NCI-H446 (cell line): ENCODE measurements at regions not wholly inside any gene's neighbourhood (a gene's known extent, or its start where the extent isn't known, plus 50 kb on each side); places are given as distances from the start of the nearest gene placed in this dataset.
A peak's percentile ranks its signal among the peaks of the same experiment; 100 is the strongest.
"Not testable (repeated sequence)": the region's sequence is repeated elsewhere in the genome, so short reads cannot be mapped to it uniquely, and the experiment has no call there.

Experiments
- DNase-seq, 2 experiments: peaks; one replicate each; lab custom pipeline; 2025; lab: John Stamatoyannopoulos, UW

DNA sequence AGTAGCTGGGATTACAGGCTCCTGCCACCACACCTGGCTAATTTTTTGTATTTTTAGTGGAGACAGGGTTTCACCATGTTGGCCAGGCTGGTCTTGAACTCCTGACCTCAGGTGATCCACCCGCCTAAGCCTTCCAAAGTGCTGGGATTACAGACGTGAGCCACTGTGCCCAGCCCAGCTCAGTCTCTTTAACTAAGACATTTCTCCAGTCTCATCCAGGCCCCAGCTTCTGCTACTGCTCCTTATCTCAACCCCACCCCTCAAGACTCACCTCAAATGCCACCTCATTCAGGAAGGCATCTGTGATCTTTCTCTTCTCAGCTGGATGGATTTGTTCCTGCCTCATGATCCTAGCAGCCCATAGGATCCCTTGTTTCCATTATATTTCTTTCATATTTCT, 85.9 kb upstream of the GRAMD1B start:
- not testable (repeated sequence) for DNase-seq

DNA sequence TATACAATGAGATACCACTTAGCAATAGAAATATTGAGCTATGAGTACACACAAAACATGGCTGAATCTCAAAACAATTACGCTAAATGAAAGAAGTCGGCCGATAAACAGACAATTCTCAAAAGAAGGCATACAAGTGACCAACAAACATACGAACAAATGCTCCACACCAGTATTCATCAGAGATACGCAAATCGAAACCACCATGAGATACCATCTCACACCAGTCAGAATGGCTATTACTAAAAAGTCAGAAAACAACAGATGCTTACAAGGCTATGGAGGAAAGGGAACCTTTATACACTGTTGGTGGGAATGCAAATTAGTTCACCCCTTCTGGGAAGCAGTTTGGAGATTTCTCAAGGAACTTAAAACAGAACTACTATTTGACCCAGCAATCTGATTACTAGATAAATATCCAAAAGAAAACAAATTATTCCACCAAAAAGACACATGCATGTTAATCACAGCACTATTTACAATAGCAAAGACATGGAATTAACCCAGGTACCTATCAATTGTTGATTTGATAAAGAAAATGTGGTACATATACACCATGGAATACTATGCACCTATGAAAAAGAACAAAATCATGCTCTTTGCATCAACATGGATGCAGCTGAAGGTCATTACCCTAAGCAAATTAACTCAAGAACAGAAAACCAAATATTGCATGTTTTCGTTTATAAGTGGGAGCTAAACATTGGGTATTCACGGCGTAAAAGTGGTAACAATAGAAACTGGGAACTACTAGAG, 90.9 kb upstream of the GRAMD1B start:
- no peak for DNase-seq

DNA sequence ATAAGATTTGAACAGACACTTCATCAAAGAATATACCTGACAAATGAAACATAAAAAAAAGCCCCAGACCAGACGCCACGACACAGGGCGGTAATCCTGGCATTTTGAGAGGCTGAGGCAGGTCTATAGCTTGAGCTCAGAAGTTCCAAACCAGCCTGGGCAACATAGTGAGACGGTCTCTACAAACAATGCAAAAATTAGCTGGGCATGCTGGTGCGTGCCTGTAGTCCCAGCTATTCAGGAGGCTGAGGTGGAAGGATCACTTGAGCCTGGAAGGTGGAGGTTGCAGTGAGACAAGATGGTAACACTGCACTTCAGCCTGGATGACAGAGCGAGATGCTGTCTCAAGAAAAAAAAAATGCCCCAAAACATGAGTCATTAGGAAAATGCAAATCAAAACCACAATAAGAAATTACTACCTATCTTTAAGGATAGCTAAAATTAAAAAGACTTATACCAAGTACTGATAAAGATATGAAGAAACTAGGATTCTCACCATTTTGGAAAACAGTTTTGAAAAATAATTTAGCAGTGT, 91.7 kb upstream of the GRAMD1B start:
- DNase-seq, result no peak

DNA sequence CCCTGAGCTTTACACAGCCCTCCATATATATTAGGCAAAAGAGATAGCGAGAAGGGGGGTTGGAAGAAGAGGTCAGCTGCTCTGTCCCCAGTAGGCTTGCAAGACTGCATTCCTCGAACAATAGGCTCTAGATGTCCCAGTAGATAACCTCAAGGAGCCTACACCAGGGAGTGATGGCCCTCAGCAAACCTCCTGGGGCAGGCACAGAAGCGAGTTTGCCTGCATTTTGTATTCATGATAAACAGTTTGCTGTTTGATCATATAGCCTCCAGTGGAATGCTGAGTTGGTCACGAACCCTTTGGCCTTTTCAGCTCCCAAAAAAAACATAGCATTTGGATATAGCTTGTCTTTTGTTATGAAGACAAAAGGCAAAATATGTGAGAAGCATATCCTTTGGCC, 95.1 kb upstream of the GRAMD1B start:
- no peak for DNase-seq

DNA sequence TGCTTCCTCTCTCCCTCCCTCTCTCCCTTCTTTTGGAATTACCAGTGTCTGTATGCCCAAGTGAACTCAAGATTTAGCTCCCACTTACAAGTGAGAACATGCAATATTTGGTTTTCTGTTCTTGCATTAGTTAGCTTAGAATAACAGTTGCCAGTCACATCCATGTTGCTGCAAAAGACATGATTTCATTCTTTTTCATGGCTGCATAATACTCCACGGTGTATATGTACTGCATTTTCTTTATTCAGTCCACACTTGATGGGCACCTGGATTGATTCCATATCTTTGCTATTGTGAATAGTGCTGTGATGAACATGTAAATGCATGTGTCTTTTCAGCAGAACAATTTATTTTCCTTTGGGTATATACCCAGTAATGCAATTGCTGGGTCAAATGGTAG, 97.5 kb upstream of the GRAMD1B start:
- DNase-seq, result not testable (repeated sequence)

DNA sequence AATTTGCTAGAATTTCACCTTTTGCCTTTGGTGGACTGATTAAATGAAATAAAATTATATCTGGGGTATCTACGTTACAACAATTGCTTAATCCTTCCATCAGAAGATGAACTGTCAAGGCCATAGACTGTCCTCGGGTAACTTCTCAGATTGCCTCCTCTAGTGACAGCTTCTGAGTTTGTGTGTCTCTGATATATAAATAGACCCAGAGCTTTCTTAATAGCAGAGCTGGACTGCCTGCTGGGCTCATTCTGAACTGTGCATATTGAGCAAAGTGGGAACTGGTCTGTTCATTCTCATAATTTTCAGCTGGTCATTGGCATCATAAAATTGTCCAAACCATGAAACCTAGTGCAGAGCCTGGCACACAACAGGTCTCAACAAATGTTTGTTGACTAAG, 99.1 kb upstream of the GRAMD1B start:
- no peak for DNase-seq

DNA sequence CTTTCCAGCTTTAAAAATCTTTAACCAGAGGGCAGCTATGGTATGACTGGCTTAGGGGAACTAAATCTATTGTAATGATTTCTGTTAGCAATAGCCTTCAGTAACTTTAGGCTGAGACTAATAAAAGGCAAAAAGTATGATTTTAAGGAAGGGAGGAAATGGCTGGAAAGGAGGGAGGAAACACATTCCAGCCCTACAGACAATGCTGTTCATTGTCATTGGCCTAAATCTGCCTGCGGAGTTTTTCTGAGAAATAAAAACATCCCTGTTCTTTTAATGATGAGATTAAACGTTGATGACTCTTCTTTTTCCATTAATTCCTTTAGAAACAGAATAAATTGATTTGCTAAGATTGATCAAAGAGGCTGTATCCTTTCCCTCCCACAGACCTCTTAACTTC, 99.6 kb upstream of the GRAMD1B start:
- no peak for DNase-seq

DNA sequence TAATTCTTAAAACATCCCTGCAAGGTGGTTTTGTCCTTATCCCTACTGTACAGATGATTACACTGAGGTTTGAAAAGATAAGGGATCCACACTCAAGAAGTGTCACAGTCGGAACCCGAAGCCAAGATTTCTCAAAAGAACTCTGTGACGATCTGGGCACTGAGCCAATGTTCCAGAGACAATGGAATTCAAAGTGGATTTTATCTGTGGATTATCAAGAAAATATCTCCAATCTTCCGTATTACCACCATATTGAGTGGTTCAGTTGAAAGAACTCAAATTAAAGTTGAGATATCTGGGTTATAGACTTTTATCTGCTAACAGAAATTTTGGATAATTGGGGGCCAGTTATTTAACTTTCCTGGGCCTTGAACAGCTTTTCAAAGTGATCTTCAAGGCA, 100.0 kb upstream of the GRAMD1B start:
- DNase-seq, result peak; percentile 14 to 39

DNA sequence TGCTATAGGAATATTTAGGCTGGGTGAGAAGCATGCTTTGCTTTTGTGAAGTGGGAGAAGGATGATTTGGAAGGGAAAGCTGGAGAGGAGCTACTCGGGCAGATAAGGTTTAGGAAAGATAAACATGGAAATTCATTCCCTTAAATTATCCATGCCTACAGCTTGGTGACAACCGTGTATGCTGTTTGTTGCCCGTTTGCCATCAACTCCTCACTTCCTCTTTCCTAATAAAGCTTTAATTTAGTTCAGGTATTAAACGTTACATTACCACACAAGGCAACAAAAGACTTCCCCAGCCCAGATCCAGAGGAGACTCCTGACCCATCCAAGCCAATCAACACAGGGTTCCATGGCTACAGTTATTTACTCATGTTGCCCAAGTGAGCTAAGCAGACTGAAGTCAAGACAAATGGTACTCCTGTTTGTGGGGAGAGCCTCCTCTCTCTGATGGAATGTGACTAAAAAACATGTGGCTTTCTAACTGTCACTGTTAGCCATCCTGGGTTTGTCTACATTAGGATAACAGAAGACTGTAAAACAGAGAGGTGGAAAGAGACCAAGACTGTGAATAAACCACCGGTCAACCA, 101.7 kb upstream of the GRAMD1B start:
- DNase-seq, result no peak

DNA sequence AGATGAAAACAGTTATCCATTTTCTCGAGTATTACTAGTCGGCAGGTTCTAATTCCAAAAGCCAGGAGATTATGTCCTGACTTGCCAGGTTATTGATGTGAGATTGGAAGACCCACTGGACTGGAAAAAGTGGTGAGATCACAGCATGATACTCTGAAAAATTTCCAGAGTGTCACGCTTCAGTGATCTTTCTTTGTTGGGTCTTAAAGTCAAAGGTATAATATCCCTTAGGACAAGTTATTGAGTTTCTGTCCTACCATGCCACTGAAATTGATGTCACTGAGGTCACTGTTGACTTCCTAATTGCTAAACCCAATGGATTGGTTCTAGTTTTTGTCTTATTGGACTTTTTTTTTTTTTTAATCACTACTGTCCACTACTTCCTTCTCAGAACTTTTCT, 104.5 kb upstream of the GRAMD1B start:
- peak; percentile 62 to 87 for DNase-seq

DNA sequence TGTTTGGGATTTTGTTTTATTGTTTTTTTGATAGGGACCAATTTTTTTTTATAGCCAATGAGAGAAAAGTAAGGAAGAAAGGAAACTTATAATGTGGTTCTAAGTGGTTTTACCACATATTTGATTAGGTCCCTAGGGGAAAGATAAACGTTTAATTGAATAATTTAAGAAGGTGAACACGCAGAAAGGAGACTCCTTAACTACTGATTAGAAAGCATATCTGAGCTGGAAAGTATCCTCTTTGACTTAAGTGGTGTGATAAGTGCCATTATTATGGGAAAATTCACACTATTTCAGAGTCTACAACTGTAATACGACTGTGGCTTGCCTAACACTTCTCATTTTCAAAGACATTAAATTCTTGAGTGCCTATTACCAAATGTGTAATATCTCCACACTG, 106.5 kb upstream of the GRAMD1B start:
- no peak for DNase-seq

DNA sequence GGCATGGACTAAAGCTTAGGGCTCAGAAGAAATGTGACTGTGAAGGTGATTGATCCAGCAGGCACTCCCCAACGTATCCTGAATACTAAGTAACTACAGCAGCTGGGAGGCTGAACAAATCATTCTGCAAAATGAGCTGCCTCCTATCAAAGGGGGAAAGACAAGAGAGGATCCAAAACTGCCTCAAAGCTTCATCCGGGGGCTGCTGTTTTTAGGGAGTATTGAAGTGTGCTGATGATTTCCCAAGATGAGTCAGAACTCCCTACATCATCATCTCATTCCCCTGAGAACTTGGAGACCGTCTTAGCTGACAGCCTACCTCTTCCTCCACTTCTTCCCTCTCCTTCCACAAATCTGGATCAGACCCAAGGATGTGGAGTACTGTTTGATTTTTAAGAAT, 108.4 kb upstream of the GRAMD1B start:
- no peak for DNase-seq

DNA sequence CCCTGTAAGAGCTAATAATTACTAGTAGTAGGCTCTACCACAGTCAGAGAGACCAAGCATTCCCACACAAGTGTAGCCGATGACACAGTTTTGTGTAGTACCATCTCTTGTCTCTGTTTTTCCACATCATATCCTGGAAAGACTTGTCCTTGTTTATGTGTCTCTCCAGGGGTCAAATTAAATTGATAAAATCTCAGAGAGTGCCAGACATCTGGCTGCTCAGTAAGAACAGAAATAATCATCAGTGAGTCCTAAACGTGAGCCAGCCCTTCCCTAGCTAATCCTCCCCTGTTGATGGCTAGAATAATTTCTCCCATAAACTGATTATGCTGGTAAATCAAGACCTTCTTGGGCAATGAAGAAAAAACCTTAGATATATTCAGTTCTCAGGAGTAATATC, 111.4 kb upstream of the GRAMD1B start:
- peak in 1 of 2 experiments; percentile 22 for DNase-seq

DNA sequence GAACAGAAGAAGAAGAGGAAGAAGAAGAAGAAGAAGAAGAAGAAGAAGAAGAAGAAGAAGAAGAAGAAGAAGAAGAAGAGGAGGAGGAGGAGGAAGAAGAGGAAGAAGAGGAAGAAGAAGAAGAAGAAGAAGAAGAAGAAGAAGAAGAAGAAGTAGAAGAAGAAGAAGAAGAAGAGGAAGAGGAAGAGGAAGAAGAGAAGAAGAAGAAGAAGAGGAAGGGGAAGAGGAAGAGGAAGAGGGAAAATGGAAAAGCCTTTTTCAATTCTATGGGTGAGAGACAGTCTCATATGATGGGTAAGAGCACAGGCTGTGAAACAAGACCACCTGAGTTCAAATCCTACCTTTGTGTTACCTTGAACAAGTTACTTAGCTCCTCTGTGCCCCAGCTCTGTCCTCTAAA, 111.9 kb upstream of the GRAMD1B start:
- DNase-seq, result not testable (repeated sequence)

DNA sequence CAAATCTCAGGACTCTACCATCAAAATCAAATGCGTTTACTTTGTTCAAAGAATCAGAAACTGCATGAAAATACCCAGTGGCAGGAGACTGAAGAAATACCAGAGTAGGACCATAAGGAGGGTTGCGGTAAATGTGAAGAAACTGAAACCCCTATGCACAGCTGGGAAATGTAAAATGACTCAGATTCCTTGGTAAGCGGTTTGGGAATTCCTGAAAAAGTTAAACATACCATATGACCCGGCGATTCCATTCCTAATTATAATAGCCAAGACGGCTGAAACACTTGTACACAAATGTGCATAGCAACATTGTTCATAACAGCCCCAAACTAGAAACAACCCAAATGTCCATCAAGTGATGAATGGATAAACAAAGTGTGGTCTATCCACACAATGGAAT, 114.1 kb upstream of the GRAMD1B start:
- no peak for DNase-seq

DNA sequence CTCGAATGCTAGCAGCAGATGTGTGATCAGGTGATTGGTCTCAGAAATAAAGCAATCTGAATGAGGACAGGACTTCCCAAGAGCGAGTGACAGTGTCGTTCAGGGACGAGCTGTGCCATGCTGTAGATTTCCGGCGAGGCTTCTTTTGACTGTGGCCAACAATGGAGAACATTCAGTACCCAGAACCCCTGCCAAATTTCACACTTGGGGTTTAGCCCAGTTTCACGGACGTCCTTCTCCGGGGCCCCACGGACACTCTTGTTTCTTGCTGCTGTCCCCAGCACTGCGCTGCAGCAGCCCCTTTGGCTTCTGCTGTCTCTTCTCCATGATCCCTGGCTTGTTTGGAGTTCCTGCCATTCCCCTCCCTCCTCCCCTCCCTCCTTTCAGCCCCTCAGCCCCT, 115.1 kb upstream of the GRAMD1B start:
- no peak for DNase-seq

DNA sequence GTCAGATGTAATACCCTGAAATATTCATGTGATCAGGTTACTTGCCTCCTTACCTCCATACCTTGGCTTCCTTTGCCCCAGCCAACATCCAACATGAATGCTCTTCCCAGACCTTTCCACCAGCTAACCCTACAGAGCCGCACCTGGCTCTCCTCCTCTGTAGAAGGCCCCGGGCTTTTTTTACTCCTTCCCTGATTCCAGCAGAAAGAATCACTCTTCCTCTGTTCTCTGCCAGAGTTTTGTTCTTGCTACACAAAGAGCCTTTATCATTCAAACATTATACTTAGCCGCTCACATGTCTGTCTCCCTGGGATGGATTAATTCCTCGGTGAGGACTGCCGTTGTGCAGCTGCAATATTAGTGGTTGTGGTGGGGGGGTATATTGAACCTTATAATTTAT, 116.8 kb upstream of the GRAMD1B start:
- no peak for DNase-seq

DNA sequence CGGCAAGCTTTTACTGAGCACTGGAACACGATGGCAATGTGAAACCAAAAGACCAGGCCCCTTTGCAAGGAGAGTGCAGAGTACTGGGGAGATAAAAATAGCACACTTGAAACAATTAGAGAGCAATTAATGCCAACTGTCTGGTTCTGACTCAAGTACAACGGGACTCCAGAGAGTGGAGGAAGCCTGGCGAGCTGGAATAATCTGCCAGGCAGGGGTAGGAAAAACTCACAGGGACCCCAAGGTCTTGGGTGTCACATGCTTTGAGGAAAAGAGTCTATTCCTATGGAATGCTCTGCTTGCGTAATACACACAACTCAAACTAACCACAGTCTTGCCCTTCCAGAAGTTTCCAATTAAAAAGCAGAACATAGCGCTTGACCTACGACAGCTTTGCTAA, 113.0 kb upstream of the CLMP start:
- peak in 1 of 2 experiments; percentile 61 for DNase-seq

DNA sequence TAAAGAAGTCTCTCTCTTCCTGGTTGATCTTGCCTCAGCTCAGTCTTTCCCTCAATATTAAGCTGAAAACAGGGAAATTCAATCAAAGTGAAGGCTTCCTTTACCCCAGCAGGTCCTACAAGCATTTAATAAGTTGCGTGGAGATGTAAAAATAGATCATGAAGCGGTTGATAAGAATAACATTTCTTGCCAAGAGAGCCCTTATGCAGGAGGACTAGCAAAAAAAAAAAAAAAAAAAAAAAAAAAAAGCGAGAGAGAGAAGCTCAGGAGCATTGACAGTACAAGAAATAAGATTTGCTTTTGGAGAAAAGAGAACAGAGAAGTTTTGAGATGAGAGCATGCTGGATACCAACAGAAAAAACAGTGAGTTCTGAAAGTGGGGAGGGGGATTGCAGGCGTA, 112.2 kb upstream of the CLMP start:
- no peak for DNase-seq

DNA sequence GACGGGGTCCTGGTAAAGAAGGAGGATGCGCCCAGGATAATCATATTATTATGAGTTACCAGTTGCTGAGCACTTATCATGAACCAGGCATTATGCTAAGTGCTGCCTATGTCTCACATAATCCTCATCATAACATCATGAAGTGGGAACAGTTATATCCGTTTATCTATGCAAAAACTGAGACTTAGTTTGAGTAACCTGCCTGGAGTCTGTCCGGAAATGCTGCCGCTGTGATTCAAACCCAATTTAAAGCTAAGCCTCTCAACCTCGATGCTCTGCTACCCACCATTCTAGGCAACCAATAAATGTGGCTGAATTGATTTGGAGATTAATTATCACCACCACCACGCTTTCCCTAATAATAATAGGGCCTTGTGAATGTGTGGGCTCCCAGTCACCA, 111.5 kb upstream of the CLMP start:
- DNase-seq, result no peak

DNA sequence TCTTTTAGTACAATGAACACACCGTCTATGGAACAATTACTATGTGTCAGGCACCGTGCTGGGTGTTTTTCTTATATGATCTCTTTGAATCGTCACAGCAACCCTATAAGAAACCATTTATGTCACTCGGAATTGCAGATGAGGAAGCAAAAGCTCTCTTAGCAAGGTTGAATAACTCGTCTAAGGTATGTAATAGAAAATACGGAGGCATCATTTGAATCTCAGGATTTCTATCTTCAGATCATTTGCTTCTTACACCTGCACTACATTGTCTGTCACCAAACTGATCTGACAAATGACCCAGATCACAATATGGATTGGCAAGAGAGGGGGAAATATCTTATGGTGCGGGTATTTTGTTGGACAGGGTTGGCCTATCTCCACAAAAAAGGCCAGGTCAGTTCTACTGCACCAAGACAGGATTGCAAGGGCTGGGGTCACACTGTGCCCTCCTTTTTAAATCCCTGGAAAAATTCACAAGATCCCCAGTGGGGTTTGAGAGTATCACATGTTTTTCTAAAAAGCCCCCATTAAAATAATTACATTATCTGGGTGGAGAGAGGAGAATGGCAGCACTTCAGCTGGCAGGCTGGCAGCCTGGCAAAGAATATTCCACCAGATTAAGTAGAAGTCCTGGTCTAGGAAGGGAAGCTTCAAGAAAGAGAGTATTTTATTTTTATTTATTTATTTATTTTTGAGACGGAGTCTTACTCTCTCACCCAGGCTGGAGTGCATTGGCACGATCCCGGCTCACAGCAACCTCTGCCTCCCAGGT, 110.7 kb upstream of the CLMP start:
- DNase-seq, result no peak

DNA sequence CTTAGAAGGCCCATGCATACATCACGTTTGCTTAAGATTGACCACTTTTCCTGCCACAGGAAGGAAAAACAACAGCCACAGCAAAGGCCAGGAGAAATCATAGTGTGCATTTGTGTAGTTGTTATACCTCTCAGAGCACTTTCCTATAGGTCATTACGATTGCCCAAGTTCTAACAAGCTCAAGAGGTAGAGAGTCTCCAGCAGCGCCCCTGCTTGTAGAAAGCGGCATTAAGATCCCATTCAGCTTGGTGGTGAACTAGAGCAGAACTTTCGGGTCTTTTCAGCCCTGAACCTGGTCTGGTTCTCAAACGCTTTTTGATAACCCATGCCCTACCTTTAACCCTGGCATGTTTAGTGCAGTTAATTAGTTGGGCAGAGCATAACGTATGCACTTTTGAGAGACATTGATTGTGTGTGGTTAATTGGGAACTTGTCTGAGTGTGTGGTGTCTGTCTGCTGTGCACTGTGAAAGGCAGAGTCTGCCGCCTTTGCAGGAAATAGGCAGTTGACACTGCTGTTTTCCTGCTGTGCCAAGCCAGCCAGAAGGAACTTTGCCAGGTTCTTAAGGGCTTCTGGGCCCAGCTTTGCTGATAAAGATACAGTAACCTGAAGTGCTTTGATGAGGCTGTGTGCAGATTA, 109.9 kb upstream of the CLMP start:
- peak in 1 of 2 experiments; percentile 64 for DNase-seq
